SU-DHL-6 (cell line): ENCODE measurements at regions not wholly inside any gene's neighbourhood (a gene's known extent, or its start where the extent isn't known, plus 50 kb on each side); places are given as distances from the start of the nearest gene placed in this dataset.

Source experiments
- H2AFZ ChIP-seq: fragments of 200-600 bp; sonication (generic); 2 replicates; pipeline ENCODE4 v1.6.1; 2014; ENCODE audit warnings: low read depth, mild to moderate bottlenecking, moderate library complexity, mixed read lengths, antibody characterized with exemption, low read length; ENCODE audit not compliant: severe bottlenecking
- H3F3A ChIP-seq: fragments of 200-600 bp; shearing (Covaris generic); 2 replicates; pipeline ENCODE4 v1.6.0; 2016; ENCODE audit warnings: antibody characterized with exemption, mild to moderate bottlenecking; ENCODE audit not compliant: insufficient read depth
- H3K27ac ChIP-seq: fragments of 200-600 bp; sonication (generic); 2 replicates; pipeline ENCODE4 v1.5.1; 2016; ENCODE audit warnings: low read depth, mild to moderate bottlenecking, low read length, moderate library complexity, mixed read lengths
- H3K27me3 ChIP-seq: fragments of 200-600 bp; sonication (generic), shearing (Covaris generic); 2 replicates; pipeline ENCODE4 v1.6.0; 2014; ENCODE audit warnings: mild to moderate bottlenecking, low read length
- H3K36me3 ChIP-seq: fragments of 200-600 bp; sonication (generic); 2 replicates; pipeline ENCODE4 v1.6.1; 2014; ENCODE audit warnings: mild to moderate bottlenecking, low read length, mixed read lengths
- H3K4me2 ChIP-seq: fragments of 300-600, 200-600 bp; shearing (Covaris generic), sonication (generic); 2 replicates; pipeline ENCODE4 v1.6.0; 2014; ENCODE audit warnings: low read length, low read depth, mild to moderate bottlenecking; ENCODE audit not compliant: poor library complexity, severe bottlenecking
- H3K4me3 ChIP-seq: fragments of 200-600 bp; sonication (generic); 2 replicates; pipeline ENCODE4 v1.5.1; 2014; ENCODE audit warnings: antibody characterized with exemption, low read length, mild to moderate bottlenecking, mixed read lengths; ENCODE audit not compliant: insufficient read depth, poor library complexity, severe bottlenecking
- H3K79me2 ChIP-seq: fragments of 200-600 bp; sonication (generic); 2 replicates; pipeline ENCODE4 v1.6.1; 2014; ENCODE audit warnings: mild to moderate bottlenecking, low read length, moderate library complexity; ENCODE audit not compliant: insufficient read depth
- H3K9ac ChIP-seq: fragments of 200-600 bp; sonication (generic); 2 replicates; pipeline ENCODE4 v1.7.0; 2014; ENCODE audit warnings: mild to moderate bottlenecking, low read length
- H3K9me2 ChIP-seq: fragments of 200-600 bp; sonication (generic); replicated peaks from 2 replicates; pipeline ENCODE4 v1.6.1; 2014; ENCODE audit warnings: low read length; ENCODE audit not compliant: insufficient read depth
- H3K9me3 ChIP-seq: fragments of 200-600 bp; sonication (generic); 2 replicates; pipeline ENCODE4 v1.6.1; 2014; ENCODE audit warnings: low read length, mixed read lengths; ENCODE audit not compliant: insufficient read depth
- H4K20me1 ChIP-seq: fragments of 200-600 bp; sonication (generic); 2 replicates; pipeline ENCODE4 v1.6.1; 2014; ENCODE audit warnings: low read depth, mild to moderate bottlenecking, antibody characterized with exemption, low read length, moderate library complexity, mixed read lengths
- EZH2phosphoT487 ChIP-seq: fragments of 200-600 bp; sonication (generic), shearing (Covaris generic); conservative IDR thresholded peaks from 2 replicates; pipeline ENCODE4 v1.6.1; 2018; ENCODE audit warnings: mild to moderate bottlenecking, antibody characterized with exemption, low read length, moderate library complexity, mixed read lengths
- TF ChIP-seq, protein P1 (sequence below): fragments of 200-600 bp; sonication (generic); IDR thresholded peaks from one replicate; pipeline ENCODE4 v1.5.1; 2017; ENCODE audit warnings: antibody characterized with exemption, mild to moderate bottlenecking, low read length, moderate library complexity; ENCODE audit not compliant: insufficient read depth, poor library complexity, severe bottlenecking

GRCh38 chr3:116618138-116618537, 91.4 kb upstream of the TUSC7 start:
- Histone ChIP-seq H3K27me3 (no peaks in the 10 kb centered on the region), H3F3A (no peaks in the 10 kb centered on the region), H2AFZ (no peak overlapping the region), H3K4me3 (no peak overlapping the region), H3K27ac (no peak overlapping the region), H3K9ac (no peak overlapping the region), H3K9me2 (no peaks in the 10 kb centered on the region), H3K4me2 (no peak overlapping the region), H3K9me3 (no peaks in the 10 kb centered on the region), H3K79me2 (no peaks in the 10 kb centered on the region), H4K20me1 (no peaks in the 10 kb centered on the region), H3K36me3 (no peaks in the 10 kb centered on the region)
- no peak for TF ChIP-seq EZH2phosphoT487
- TF ChIP-seq, protein P1, sequence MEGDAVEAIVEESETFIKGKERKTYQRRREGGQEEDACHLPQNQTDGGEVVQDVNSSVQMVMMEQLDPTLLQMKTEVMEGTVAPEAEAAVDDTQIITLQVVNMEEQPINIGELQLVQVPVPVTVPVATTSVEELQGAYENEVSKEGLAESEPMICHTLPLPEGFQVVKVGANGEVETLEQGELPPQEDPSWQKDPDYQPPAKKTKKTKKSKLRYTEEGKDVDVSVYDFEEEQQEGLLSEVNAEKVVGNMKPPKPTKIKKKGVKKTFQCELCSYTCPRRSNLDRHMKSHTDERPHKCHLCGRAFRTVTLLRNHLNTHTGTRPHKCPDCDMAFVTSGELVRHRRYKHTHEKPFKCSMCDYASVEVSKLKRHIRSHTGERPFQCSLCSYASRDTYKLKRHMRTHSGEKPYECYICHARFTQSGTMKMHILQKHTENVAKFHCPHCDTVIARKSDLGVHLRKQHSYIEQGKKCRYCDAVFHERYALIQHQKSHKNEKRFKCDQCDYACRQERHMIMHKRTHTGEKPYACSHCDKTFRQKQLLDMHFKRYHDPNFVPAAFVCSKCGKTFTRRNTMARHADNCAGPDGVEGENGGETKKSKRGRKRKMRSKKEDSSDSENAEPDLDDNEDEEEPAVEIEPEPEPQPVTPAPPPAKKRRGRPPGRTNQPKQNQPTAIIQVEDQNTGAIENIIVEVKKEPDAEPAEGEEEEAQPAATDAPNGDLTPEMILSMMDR, result no peak

GRCh38 chr3:116618930-116619329, 90.6 kb upstream of the TUSC7 start:
- H3K4me2 ChIP-seq, result no peak overlapping the region
- H3K36me3 ChIP-seq, result no peaks in the 10 kb centered on the region
- H3K9me3 ChIP-seq, result no peaks in the 10 kb centered on the region
- no peak overlapping the region for H3K4me3 ChIP-seq
- H3K27me3 ChIP-seq, result no peaks in the 10 kb centered on the region
- no peak overlapping the region for H3K9ac ChIP-seq
- H2AFZ ChIP-seq, result no peak overlapping the region
- no peak for TF ChIP-seq EZH2phosphoT487
- TF ChIP-seq, protein P1, result no peak
- no peaks in the 10 kb centered on the region for H4K20me1 ChIP-seq
- no peak overlapping the region for H3K27ac ChIP-seq
- H3F3A ChIP-seq, result no peaks in the 10 kb centered on the region
- no peaks in the 10 kb centered on the region for H3K9me2 ChIP-seq
- H3K79me2 ChIP-seq, result no peaks in the 10 kb centered on the region

- Histone ChIP-seq H3K4me2 (no peak overlapping the region), H3K4me3 (no peak overlapping the region), H3F3A (no peaks in the 10 kb centered on the region), H3K9me3 (no peaks in the 10 kb centered on the region), H4K20me1 (no peaks in the 10 kb centered on the region), H3K36me3 (no peaks in the 10 kb centered on the region), H3K27me3 (no peaks in the 10 kb centered on the region), H3K27ac (no peak overlapping the region), H3K9ac (no peak overlapping the region), H3K9me2 (no peaks in the 10 kb centered on the region), H3K79me2 (no peaks in the 10 kb centered on the region), H2AFZ (no peak overlapping the region)
- no peak for TF ChIP-seq EZH2phosphoT487
- TF ChIP-seq, protein P1, result no peak
Observed at GRCh38 chr3:116630494-116630893, 79.1 kb upstream of the TUSC7 start.

DNA sequence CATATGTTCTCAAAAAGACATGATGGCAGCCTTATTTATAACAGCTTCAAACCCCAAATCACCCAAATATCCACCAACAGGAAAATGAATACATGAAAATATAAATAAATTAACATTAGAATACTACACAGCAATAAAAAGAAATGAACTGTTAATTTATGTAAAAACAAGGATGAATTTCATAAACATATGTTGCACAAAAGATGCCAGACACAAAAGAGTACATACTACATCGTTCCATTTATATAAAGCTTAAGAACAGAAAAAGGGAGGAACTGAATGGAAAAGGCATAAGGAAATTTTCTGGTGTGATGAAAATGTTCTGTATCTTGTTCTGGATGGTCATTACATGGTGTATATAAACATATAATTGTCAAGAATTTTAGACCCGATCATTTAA, 69.9 kb upstream of the TUSC7 start:
- no peak overlapping the region for H3K4me3 ChIP-seq
- H3K79me2 ChIP-seq, result no peaks in the 10 kb centered on the region
- H3K9me3 ChIP-seq, result no peaks in the 10 kb centered on the region
- no peaks in the 10 kb centered on the region for H4K20me1 ChIP-seq
- H3K27ac ChIP-seq, result no peak overlapping the region
- H2AFZ ChIP-seq, result no peak overlapping the region
- H3K4me2 ChIP-seq, result no peak overlapping the region
- TF ChIP-seq, protein P1, result no peak
- TF ChIP-seq EZH2phosphoT487, result no peak
- no peaks in the 10 kb centered on the region for H3F3A ChIP-seq
- H3K36me3 ChIP-seq, result no peaks in the 10 kb centered on the region
- H3K27me3 ChIP-seq, result no peaks in the 10 kb centered on the region
- H3K9ac ChIP-seq, result no peak overlapping the region
- H3K9me2 ChIP-seq, result 0 out of 2 replicates have a peak, but pooled peaks cover 4% of the 10 kb centered on the region
